IPS-20b (cell line): ENCODE measurements at regions not wholly inside any gene's neighbourhood (a gene's known extent, or its start where the extent isn't known, plus 50 kb on each side); places are given as distances from the start of the nearest gene placed in this dataset.

Experiments used
- H3K27ac ChIP-seq: one replicate; pipeline ENCODE4 v1.5.1; 2013; ENCODE audit warnings: low read length
- H3K27me3 ChIP-seq: 2 replicates; pipeline ENCODE4 v1.6.1; 2013; ENCODE audit warnings: mild to moderate bottlenecking, low read length, inconsistent platforms; ENCODE audit not compliant: insufficient read depth
- H3K36me3 ChIP-seq: 2 replicates; pipeline ENCODE4 v1.6.1; 2013; ENCODE audit warnings: low read depth, mild to moderate bottlenecking, inconsistent platforms, low read length, moderate library complexity; ENCODE audit not compliant: insufficient read depth
- H3K4me1 ChIP-seq: 2 replicates; pipeline ENCODE4 v1.6.1; 2013; ENCODE audit warnings: mild to moderate bottlenecking, control low read depth, inconsistent platforms, low read length, moderate library complexity; ENCODE audit not compliant: insufficient read depth
- H3K4me3 ChIP-seq: 2 replicates; pipeline ENCODE4 v1.5.1; 2013; ENCODE audit warnings: mild to moderate bottlenecking, low read length, inconsistent platforms
- H3K9ac ChIP-seq: 2 replicates; pipeline ENCODE4 v1.6.1; 2013; ENCODE audit warnings: low read depth, mild to moderate bottlenecking, inconsistent platforms, low read length, moderate library complexity
- H3K9me3 ChIP-seq: 2 replicates; pipeline ENCODE4 v1.6.1; 2013; ENCODE audit warnings: mild to moderate bottlenecking, low read depth, low read length, inconsistent platforms; ENCODE audit not compliant: insufficient read depth

DNA sequence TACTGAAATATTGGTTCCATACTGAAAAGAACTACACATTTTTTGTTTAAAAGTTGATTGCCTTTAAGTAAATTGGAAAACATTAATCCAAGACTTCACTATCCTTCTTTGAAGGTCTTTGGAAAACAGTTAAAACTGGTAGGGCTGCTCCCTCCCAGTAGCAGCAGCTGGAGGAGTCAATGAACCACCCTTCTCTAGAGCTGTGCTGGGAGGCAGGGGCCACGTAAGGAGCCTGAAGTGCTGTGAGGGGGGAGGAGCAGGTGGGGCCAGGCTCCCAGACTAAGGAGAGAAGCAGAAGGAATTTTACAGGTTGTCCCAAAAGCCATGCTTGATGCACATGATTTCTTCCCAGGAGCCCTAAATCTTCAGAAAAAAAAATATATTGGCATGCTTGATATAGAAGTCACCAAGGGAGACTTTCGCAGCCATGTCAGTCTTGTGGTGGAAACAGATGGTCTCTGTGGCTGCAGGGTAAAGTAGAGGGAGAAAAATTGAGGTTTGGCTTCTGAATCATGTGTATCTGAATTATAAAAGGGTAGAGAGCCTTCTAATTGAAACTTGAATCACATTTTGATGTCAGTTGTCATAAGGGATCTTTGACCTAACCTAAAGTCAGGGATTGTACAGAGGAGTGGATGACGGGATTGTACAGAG lies 673.2 kb upstream of the FRG1 start:
- H3K9ac ChIP-seq, result no peak overlapping the region
- no peak overlapping the region for H3K4me3 ChIP-seq
- no peak overlapping the region for H3K27ac ChIP-seq
- no peaks in the 10 kb centered on the region for H3K27me3 ChIP-seq
- H3K4me1 ChIP-seq, result no peaks in the 10 kb centered on the region
- H3K36me3 ChIP-seq, result no peaks in the 10 kb centered on the region
- H3K9me3 ChIP-seq, result no peaks in the 10 kb centered on the region

GRCh38 chr4:189278597-189279165 lies 662.0 kb upstream of the FRG1 start:
- Histone ChIP-seq H3K4me1 (no peaks in the 10 kb centered on the region), H3K9me3 (peaks cover 4% of the 10 kb centered on the region; the same call in 1 of the 2 replicates), H3K27ac (no peak overlapping the region), H3K9ac (no peak overlapping the region), H3K27me3 (no peaks in the 10 kb centered on the region), H3K36me3 (no peaks in the 10 kb centered on the region), H3K4me3 (no peak overlapping the region)

DNA sequence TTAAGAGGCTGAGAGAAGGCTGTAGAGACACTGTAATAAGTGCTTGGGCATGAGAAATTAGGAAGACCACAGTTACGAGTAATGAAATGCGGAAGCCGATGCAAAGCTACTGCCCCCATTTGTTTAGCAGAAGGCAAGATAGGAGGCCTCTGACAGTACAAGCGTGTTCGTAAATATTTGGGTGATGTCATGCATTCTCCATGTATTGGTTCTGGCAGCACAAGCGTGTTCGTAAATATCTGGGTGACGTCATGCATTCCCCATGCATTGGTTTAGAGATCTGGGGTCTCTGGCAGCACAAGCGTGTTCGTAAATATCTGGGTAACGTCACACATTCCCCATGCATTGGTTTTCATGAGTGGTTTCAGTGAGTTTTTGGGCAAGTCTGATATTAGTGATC lies 661.5 kb upstream of the FRG1 start:
- Histone ChIP-seq H3K27me3 (no peaks in the 10 kb centered on the region), H3K27ac (no peak overlapping the region), H3K4me1 (no peaks in the 10 kb centered on the region), H3K4me3 (no peak overlapping the region), H3K9me3 (peaks cover 4% of the 10 kb centered on the region; the same call in 1 of the 2 replicates), H3K9ac (no peak overlapping the region), H3K36me3 (no peaks in the 10 kb centered on the region)

GRCh38 chr4:189285377-189285776 lies 655.3 kb upstream of the FRG1 start:
- H3K36me3 ChIP-seq, result no peaks in the 10 kb centered on the region
- H3K9ac ChIP-seq, result no peak overlapping the region
- no peaks in the 10 kb centered on the region for H3K27me3 ChIP-seq
- no peaks in the 10 kb centered on the region for H3K4me1 ChIP-seq
- H3K9me3 ChIP-seq, result no peaks in the 10 kb centered on the region; the same call in 1 of the 2 replicates
- H3K27ac ChIP-seq, result no peak overlapping the region
- H3K4me3 ChIP-seq, result no peak overlapping the region

GRCh38 chr4:189291939-189292338 lies 648.7 kb upstream of the FRG1 start:
- Histone ChIP-seq H3K36me3 (no peaks in the 10 kb centered on the region), H3K4me1 (no peaks in the 10 kb centered on the region), H3K4me3 (no peak overlapping the region), H3K9ac (no peak overlapping the region), H3K27ac (no peak overlapping the region), H3K9me3 (no peaks in the 10 kb centered on the region), H3K27me3 (no peaks in the 10 kb centered on the region)

DNA sequence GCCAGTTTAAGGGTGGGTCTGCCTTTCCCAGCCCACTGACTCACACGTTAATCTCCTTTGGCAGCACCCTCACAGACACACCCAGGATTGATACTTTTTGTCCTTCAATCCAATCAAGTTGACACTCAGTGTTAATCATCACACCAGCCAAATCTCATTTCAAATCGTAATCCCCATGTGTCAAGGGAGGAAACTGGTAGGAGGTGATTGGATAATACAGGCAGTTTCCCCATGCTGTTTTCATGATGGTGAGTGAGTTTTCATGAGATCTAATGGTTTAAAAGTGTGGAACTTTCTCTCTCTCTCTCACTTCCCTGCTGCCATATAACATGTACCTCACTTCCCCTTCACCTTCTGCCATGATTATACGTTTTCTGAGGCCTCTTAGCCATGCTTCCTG lies 647.2 kb upstream of the FRG1 start:
- Histone ChIP-seq H3K27ac (no peak overlapping the region), H3K27me3 (no peaks in the 10 kb centered on the region), H3K36me3 (no peaks in the 10 kb centered on the region), H3K9me3 (no peaks in the 10 kb centered on the region), H3K4me1 (no peaks in the 10 kb centered on the region), H3K4me3 (no peak overlapping the region), H3K9ac (no peak overlapping the region)

- no peaks in the 10 kb centered on the region for H3K9me3 ChIP-seq
- no peak overlapping the region for H3K9ac ChIP-seq
- H3K4me1 ChIP-seq, result no peaks in the 10 kb centered on the region
- no peak overlapping the region for H3K27ac ChIP-seq
- H3K36me3 ChIP-seq, result no peaks in the 10 kb centered on the region
- no peak overlapping the region for H3K4me3 ChIP-seq
- H3K27me3 ChIP-seq, result no peaks in the 10 kb centered on the region
Measured at GRCh38 chr4:189294574-189294973, 646.1 kb upstream of the FRG1 start.

- H3K9ac ChIP-seq, result no peak overlapping the region
- H3K27me3 ChIP-seq, result peaks cover 4% of the 10 kb centered on the region; the same call in 1 of the 2 replicates
- H3K36me3 ChIP-seq, result no peaks in the 10 kb centered on the region
- H3K27ac ChIP-seq, result no peak overlapping the region
- no peak overlapping the region for H3K4me3 ChIP-seq
- H3K9me3 ChIP-seq, result no peaks in the 10 kb centered on the region
- no peaks in the 10 kb centered on the region for H3K4me1 ChIP-seq
Measured at GRCh38 chr4:189299706-189300105, 641.0 kb upstream of the FRG1 start.

- no peaks in the 10 kb centered on the region for H3K36me3 ChIP-seq
- no peak overlapping the region for H3K4me3 ChIP-seq
- H3K9ac ChIP-seq, result no peak overlapping the region
- peaks cover 22% of the 10 kb centered on the region for H3K27me3 ChIP-seq
- H3K4me1 ChIP-seq, result no peaks in the 10 kb centered on the region
- H3K9me3 ChIP-seq, result no peaks in the 10 kb centered on the region
- H3K27ac ChIP-seq, result no peak overlapping the region
Measured at GRCh38 chr4:189301692-189302091, 639.0 kb upstream of the FRG1 start.

GRCh38 chr4:189302719-189303118 lies 638.0 kb upstream of the FRG1 start:
- peaks cover 27% of the 10 kb centered on the region for H3K27me3 ChIP-seq
- H3K4me1 ChIP-seq, result no peaks in the 10 kb centered on the region
- no peak overlapping the region for H3K27ac ChIP-seq
- no peaks in the 10 kb centered on the region for H3K9me3 ChIP-seq
- H3K4me3 ChIP-seq, result no peak overlapping the region
- no peaks in the 10 kb centered on the region for H3K36me3 ChIP-seq
- H3K9ac ChIP-seq, result no peak overlapping the region

GRCh38 chr4:189304167-189304566 lies 636.5 kb upstream of the FRG1 start:
- no peaks in the 10 kb centered on the region for H3K4me1 ChIP-seq
- H3K27ac ChIP-seq, result no peak overlapping the region
- no peaks in the 10 kb centered on the region for H3K9me3 ChIP-seq
- H3K9ac ChIP-seq, result no peak overlapping the region
- no peak overlapping the region for H3K4me3 ChIP-seq
- no peaks in the 10 kb centered on the region for H3K36me3 ChIP-seq
- peaks cover 27% of the 10 kb centered on the region for H3K27me3 ChIP-seq

DNA sequence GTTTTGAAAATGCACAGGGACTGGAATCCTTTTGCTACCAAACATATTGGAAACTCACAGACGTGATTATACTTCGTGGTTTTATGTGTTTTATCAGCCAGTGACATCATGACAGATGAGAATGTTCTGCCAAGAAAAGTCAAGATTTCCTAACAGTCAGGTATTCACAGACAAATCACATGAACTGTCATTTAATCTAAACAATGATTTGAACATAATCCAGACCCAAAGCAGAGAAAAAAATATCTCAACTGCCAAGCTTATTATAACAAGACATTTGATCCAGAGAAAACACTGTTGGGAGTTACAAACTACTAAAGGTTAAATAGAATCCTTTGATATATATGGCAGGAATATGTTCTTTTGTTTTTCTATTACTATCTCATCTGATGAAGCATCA lies 635.9 kb upstream of the FRG1 start:
- Histone ChIP-seq H3K4me1 (no peaks in the 10 kb centered on the region), H3K9me3 (no peaks in the 10 kb centered on the region), H3K27me3 (peaks cover 31% of the 10 kb centered on the region), H3K9ac (no peak overlapping the region), H3K27ac (no peak overlapping the region), H3K4me3 (no peak overlapping the region), H3K36me3 (no peaks in the 10 kb centered on the region)
